T-helper 17 cell (primary cell): ENCODE measurements at regions not wholly inside any gene's neighbourhood (a gene's known extent, or its start where the extent isn't known, plus 50 kb on each side); places are given as distances from the start of the nearest gene placed in this dataset.

Experiments
- ATAC-seq: fragments of 150-1000 bp; cut with Tn5 transposase; 2 replicates; pipeline ENCODE4 v1.10.0; 2021; ENCODE audit warnings: mild to moderate bottlenecking, moderate library complexity
- DNase-seq, 3 donors: peaks; one replicate each; pipeline versions ENCODE4 v3.0.0 to v3.0.0-alpha.2; 2020 to 2021
- H3K9me3 ChIP-seq: one replicate; pipeline ENCODE4 v1.7.0; 2013; ENCODE audit warnings: low read length, mild to moderate bottlenecking; ENCODE audit not compliant: control insufficient read depth, poor library complexity, severe bottlenecking
- H3K27ac Mint-ChIP-seq: one replicate; pipeline ENCODE4 v1.8.0; 2022; ENCODE audit warnings: mild to moderate bottlenecking, moderate library complexity, mixed read lengths
- H3K27me3 Mint-ChIP-seq: one replicate; pipeline ENCODE4 v1.8.0; 2022; ENCODE audit warnings: mixed read lengths
- H3K36me3 Mint-ChIP-seq: one replicate; pipeline ENCODE4 v1.8.0; 2022; ENCODE audit warnings: low read depth, mixed read lengths
- H3K4me1 Mint-ChIP-seq: one replicate; pipeline ENCODE4 v1.8.0; 2022; ENCODE audit warnings: mild to moderate bottlenecking, mixed read lengths
- H3K4me3 Mint-ChIP-seq: one replicate; pipeline ENCODE4 v1.8.0; 2022; ENCODE audit warnings: mild to moderate bottlenecking, moderate library complexity, mixed read lengths

DNA sequence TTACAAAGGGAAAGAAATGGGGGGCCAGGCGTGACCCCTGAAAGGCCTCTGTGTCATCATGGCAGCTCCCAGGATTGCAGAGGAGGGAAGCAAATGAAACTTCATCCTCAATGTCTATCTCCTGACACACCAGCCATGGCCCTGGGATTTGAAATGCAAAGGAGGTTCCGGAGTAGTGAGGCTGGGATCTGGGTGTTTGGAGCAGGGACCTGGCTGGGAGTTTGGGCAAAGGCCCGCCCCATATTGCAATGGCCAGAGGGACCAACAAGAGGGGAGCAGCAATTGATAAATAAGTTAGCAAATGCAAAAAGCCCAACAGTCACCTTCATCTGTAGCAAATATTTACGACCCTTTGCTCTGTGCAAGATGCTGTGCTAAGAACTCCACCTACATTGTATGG lies 77.7 kb upstream of the CCND1 start:
- H3K4me3 Mint-ChIP-seq = no peak overlapping the region
- no peak for DNase-seq
- peaks cover 2% of the 10 kb centered on the region for H3K36me3 Mint-ChIP-seq
- peaks cover 9% of the 10 kb centered on the region for H3K4me1 Mint-ChIP-seq
- H3K9me3 ChIP-seq = no peaks in the 10 kb centered on the region
- ATAC-seq = no peak
- peaks cover 16% of the 10 kb centered on the region for H3K27me3 Mint-ChIP-seq
- H3K27ac Mint-ChIP-seq = no peak overlapping the region

- H3K4me3 Mint-ChIP-seq = no peak overlapping the region
- H3K27me3 Mint-ChIP-seq = peaks cover 22% of the 10 kb centered on the region
Observed at GRCh38 chr11:69563946-69564775, 76.8 kb upstream of the CCND1 start.

GRCh38 chr11:69566001-69566400 lies 75.0 kb upstream of the CCND1 start:
- Mint-ChIP-seq H3K27me3 (peaks cover 29% of the 10 kb centered on the region), H3K4me1 (no peaks in the 10 kb centered on the region), H3K36me3 (peaks cover 2% of the 10 kb centered on the region), H3K27ac (no peak overlapping the region), H3K4me3 (no peak overlapping the region)
- ATAC-seq (no peak), DNase-seq (no peak)
- H3K9me3 ChIP-seq = no peaks in the 10 kb centered on the region

More at GRCh38 chr11:69563946-69564775, 76.8 kb upstream of the CCND1 start:
- H3K4me1 Mint-ChIP-seq = peaks cover under 1% of the 10 kb centered on the region
- DNase-seq = no peak
- ATAC-seq = no peak
- H3K27ac Mint-ChIP-seq = no peak overlapping the region
- H3K9me3 ChIP-seq = no peaks in the 10 kb centered on the region
- peaks cover 2% of the 10 kb centered on the region for H3K36me3 Mint-ChIP-seq

GRCh38 chr11:69567951-69568808 lies 72.8 kb upstream of the CCND1 start:
- Mint-ChIP-seq H3K27ac (no peak overlapping the region), H3K4me3 (no peak overlapping the region), H3K36me3 (peaks cover 4% of the 10 kb centered on the region), H3K4me1 (peaks cover 4% of the 10 kb centered on the region), H3K27me3 (peaks cover 42% of the 10 kb centered on the region)
- DNase-seq (no peak), ATAC-seq (no peak)
- H3K9me3 ChIP-seq = no peaks in the 10 kb centered on the region

DNA sequence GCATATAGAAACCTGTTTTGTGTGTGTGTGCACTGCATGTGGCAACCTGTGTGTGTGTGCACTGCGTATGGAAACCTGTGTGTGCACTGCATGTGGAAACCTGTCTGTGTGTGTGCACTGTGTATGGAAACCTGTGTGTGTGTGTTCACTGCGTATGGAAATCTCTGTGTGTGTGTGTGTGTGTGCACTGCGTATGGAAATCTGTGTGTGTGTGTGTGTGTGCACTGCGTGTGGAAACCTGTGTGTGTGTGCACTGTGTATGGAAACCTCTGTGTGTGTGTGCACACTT lies 72.2 kb upstream of the CCND1 start:
- H3K27me3 Mint-ChIP-seq = peaks cover 39% of the 10 kb centered on the region
- H3K4me3 Mint-ChIP-seq = no peak overlapping the region
- peaks cover 4% of the 10 kb centered on the region for H3K4me1 Mint-ChIP-seq
- no peak for ATAC-seq
- H3K27ac Mint-ChIP-seq = no peak overlapping the region
- DNase-seq = no peak
- no peaks in the 10 kb centered on the region for H3K9me3 ChIP-seq
- H3K36me3 Mint-ChIP-seq = peaks cover 4% of the 10 kb centered on the region

DNA sequence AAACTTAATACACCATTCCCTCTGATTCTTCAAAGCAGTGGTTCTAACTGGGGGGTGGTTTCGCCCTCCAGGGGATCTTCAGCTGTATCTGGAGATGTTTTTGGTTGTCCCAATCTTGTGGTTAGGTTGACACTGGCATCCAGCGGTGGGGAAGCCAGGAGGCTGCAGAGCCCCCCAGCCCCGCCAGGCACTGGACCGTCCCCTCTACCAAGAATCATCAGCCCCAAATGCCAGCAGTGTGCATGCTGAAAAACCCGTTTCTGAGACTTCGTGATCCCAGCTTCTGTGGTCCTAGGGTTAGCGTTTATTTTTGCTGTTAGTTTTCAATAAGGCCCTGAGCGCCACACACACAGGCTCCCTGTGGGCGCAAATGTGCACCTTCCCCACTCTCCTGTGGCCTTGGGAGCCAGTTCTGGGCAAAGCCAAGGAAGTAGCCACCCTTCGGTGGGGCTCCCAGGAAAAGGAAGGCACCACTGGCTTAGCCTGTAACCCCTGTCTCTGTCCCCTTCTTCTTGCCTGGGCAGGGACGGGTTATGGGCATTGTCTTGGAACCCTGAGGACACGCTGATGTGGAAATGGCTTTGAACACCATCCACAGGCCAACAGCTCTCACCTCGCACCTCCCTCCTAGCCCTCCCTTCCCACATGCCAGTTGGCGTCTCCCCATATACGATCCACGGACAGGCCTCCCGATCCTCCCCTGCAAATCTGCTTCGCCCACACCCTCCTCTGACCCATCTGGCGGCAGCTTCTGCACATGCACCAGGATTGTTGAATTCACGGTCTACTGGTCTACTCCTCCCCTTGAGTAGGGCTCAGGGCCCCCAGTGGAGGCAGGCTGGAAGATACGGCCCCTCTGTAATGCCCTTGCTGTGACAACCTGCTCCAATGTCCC lies 71.4 kb upstream of the CCND1 start:
- Mint-ChIP-seq H3K27me3 (peaks cover 39% of the 10 kb centered on the region), H3K27ac (no peak overlapping the region), H3K4me3 (no peak overlapping the region), H3K4me1 (peaks cover 4% of the 10 kb centered on the region), H3K36me3 (peaks cover 2% of the 10 kb centered on the region)
- ATAC-seq (no peak), DNase-seq (no peak)
- no peaks in the 10 kb centered on the region for H3K9me3 ChIP-seq

GRCh38 chr11:69572233-69572860 lies 68.6 kb upstream of the CCND1 start:
- H3K4me1 Mint-ChIP-seq = peaks cover 6% of the 10 kb centered on the region
- no peak overlapping the region for H3K27ac Mint-ChIP-seq
- peaks cover 5% of the 10 kb centered on the region for H3K36me3 Mint-ChIP-seq
- DNase-seq (no peak), ATAC-seq (no peak)
- H3K27me3 Mint-ChIP-seq = peaks cover 52% of the 10 kb centered on the region
- no peaks in the 10 kb centered on the region for H3K9me3 ChIP-seq
- H3K4me3 Mint-ChIP-seq = no peak overlapping the region

DNA sequence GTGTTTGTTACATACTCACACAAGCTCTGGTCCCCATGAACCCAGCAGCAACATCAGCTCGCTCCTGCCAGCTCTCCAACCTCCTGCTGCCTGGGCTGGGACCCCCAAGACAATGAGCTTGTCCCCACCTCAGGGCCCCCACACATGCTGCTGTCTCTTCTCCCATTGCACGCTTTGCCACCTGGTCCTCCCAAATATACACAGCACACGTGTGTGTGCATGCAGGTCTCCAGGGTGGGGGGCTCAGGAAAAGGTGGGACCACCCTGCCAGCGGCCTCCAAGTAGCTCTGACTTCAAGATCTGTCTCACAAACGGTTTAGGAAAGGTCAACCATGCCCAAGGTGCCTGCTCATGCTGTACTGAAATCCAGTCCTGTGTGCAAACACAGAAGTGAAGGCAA lies 68.1 kb upstream of the CCND1 start:
- peaks cover 58% of the 10 kb centered on the region for H3K27me3 Mint-ChIP-seq
- H3K27ac Mint-ChIP-seq = no peak overlapping the region
- H3K36me3 Mint-ChIP-seq = peaks cover 5% of the 10 kb centered on the region

DNA sequence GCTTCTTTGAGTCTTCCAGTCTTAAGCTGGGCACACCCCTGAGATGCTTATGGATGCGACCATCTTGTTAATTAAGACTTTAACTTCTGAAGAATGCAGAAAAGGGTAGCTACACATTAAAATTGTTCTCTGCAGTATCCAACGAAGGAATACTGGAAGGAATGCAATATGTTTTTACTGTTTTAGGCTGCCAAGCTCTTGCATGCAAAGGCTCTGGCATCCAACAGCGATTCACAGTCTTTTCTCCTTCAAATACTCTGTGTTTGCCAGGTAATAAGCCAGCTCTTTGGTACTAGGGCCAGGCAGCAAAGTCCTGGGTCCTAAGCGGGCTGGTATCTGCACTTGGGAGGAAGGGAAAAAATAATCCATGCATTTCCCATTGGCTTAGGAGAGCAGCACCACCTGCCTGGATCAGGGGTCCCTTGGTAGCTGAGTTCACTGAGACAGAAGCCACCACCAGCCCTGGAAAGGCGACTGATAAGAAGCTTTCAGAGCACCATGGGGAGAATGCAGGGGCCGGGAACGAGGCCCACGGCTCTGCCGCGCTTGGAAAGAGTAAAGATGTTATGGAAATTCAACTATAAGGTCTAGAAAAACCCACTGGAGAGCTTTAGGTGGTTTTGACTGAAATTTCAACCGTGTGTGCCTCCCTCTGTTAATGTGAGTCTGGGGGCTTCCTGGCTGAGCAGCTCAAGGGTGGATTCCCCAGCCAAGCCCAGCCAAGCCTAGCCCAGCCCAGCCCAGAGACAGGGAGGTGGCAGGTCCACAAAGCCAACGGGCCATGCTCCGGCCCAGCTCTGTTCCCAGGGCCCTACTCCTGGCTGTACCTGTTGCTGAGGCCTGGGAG lies 67.0 kb upstream of the CCND1 start:
- Mint-ChIP-seq H3K27me3 (peaks cover 60% of the 10 kb centered on the region), H3K4me1 (peaks cover 6% of the 10 kb centered on the region), H3K27ac (no peak overlapping the region), H3K4me3 (no peak overlapping the region), H3K36me3 (peaks cover 5% of the 10 kb centered on the region)
- no peak for ATAC-seq
- H3K9me3 ChIP-seq = no peaks in the 10 kb centered on the region
- no peak for DNase-seq

More for the DNA sequence above, 68.1 kb upstream of the CCND1 start:
- no peak overlapping the region for H3K4me3 Mint-ChIP-seq
- DNase-seq = no peak
- ATAC-seq = no peak
- H3K4me1 Mint-ChIP-seq = peaks cover 6% of the 10 kb centered on the region
- H3K9me3 ChIP-seq = no peaks in the 10 kb centered on the region

- Mint-ChIP-seq H3K36me3 (peaks cover 5% of the 10 kb centered on the region), H3K27me3 (peaks cover 58% of the 10 kb centered on the region), H3K4me3 (no peak overlapping the region), H3K27ac (no peak overlapping the region), H3K4me1 (peaks cover 6% of the 10 kb centered on the region)
- no peaks in the 10 kb centered on the region for H3K9me3 ChIP-seq
- ATAC-seq (no peak), DNase-seq (no peak)
Observed at GRCh38 chr11:69574608-69575255, 66.2 kb upstream of the CCND1 start.

GRCh38 chr11:69575296-69576068 lies 65.5 kb upstream of the CCND1 start:
- peaks cover 5% of the 10 kb centered on the region for H3K36me3 Mint-ChIP-seq
- H3K4me1 Mint-ChIP-seq = peaks cover 6% of the 10 kb centered on the region
- no peak overlapping the region for H3K27ac Mint-ChIP-seq
- no peak for ATAC-seq
- H3K27me3 Mint-ChIP-seq = peaks cover 52% of the 10 kb centered on the region
- DNase-seq = no peak
- H3K9me3 ChIP-seq = no peaks in the 10 kb centered on the region
- H3K4me3 Mint-ChIP-seq = no peak overlapping the region
